H1 (cell line): ENCODE measurements at regions not wholly inside any gene's neighbourhood (a gene's known extent, or its start where the extent isn't known, plus 50 kb on each side); places are given as distances from the start of the nearest gene placed in this dataset.

Source experiments
- CTCF ChIA-PET: fragments of 300-600 bp; sonication (Branson Sonifier 250); formaldehyde crosslinking; loops from one replicate; lab custom pipeline; 2021; ENCODE audit not compliant: partially characterized antibody; lab: Charles Lee
- POLR2A ChIA-PET: fragments of 300-600 bp; sonication (Branson Sonifier 250); formaldehyde crosslinking; loops from one replicate; lab custom pipeline; 2021; ENCODE audit warnings: inconsistent platforms; ENCODE audit not compliant: partially characterized antibody; lab: Charles Lee
- DNase-seq, 2 experiments: peaks; one replicate each; pipeline versions ENCODE4 v3.0.0 to v3.0.0-alpha.2; 2010 to 2022; ENCODE audit warnings: low spot score in 2 of 2, low read depth in 1 of 2, mixed read lengths in 1 of 2
- FAIRE-seq: peaks from 2 replicates; lab custom pipeline; 2011; peaks lifted over from hg19 to GRCh38; lab: Jason Lieb, UNC
- H2AFZ ChIP-seq: 2 replicates; pipeline ENCODE4 v1.8.1; 2012; ENCODE audit warnings: low read length, inconsistent platforms
- H2AK5ac ChIP-seq: 2 replicates; pipeline ENCODE4 v1.6.1; 2013; ENCODE audit warnings: low read depth, low read length
- H2BK120ac ChIP-seq: replicated peaks from 2 replicates; pipeline ENCODE3; 2013; ENCODE audit warnings: low read depth, low read length, inconsistent platforms
- H2BK12ac ChIP-seq: 2 replicates; pipeline ENCODE4 v1.6.1; 2013; ENCODE audit warnings: low read depth, low read length
- H2BK15ac ChIP-seq: 2 replicates; pipeline ENCODE4 v1.6.1; 2013; ENCODE audit warnings: low read length
- H2BK20ac ChIP-seq: 2 replicates; pipeline ENCODE4 v1.6.1; 2013; ENCODE audit warnings: low read length
- H2BK5ac ChIP-seq: 2 replicates; pipeline ENCODE4 v1.6.1; 2013; ENCODE audit warnings: low read depth, low read length
- H3K14ac ChIP-seq: 2 replicates; pipeline ENCODE4 v1.6.1; 2013; ENCODE audit warnings: inconsistent platforms; ENCODE audit not compliant: insufficient read length
- H3K18ac ChIP-seq: 2 replicates; pipeline ENCODE4 v1.6.1; 2013; ENCODE audit warnings: low read length; ENCODE audit errors: extremely low read depth
- H3K23ac ChIP-seq: 2 replicates; pipeline ENCODE4 v1.6.1; 2013; ENCODE audit warnings: inconsistent platforms; ENCODE audit not compliant: insufficient read length
- H3K23me2 ChIP-seq: 2 replicates; pipeline ENCODE4 v1.6.1; 2013; ENCODE audit warnings: low read depth, low read length
- H3K27ac ChIP-seq: 2 replicates; pipeline ENCODE4 v1.6.1; 2011; ENCODE audit warnings: low read depth, low read length, inconsistent platforms
- H3K27me3 ChIP-seq, 4 experiments: replicated peaks in 1 of 4; 1 replicate in 1 of 4; 2 replicates in 3 of 4; pipeline versions ENCODE4 v1.6.1 to v1.8.1; 2011 to 2013; ENCODE audit warnings: low read length in 3 of 4, mild to moderate bottlenecking in 3 of 4, inconsistent platforms in 2 of 4, mixed read lengths in 2 of 4, moderate library complexity in 1 of 4; ENCODE audit not compliant: control insufficient read depth in 3 of 4, insufficient read depth in 3 of 4; ENCODE audit errors: extremely low read depth in 1 of 4
- H3K36me3 ChIP-seq, 4 experiments: 2 replicates each; pipeline versions ENCODE4 v1.6.1 to v1.8.1; 2011 to 2013; ENCODE audit warnings: mild to moderate bottlenecking in 4 of 4, low read length in 3 of 4, moderate library complexity in 2 of 4, control low read depth in 1 of 4, inconsistent platforms in 1 of 4; ENCODE audit not compliant: insufficient read depth in 4 of 4, control insufficient read depth in 2 of 4
- H3K4ac ChIP-seq: replicated peaks from 2 replicates; pipeline ENCODE3; 2013; ENCODE audit warnings: low read length, low read depth, mixed read lengths, inconsistent platforms; ENCODE audit not compliant: insufficient read length
- H3K4me1 ChIP-seq, 4 experiments: replicated peaks in 1 of 4; 1 replicate in 1 of 4; 2 replicates in 3 of 4; pipeline versions ENCODE4 v1.6.1 to v1.8.1; 2011 to 2013; ENCODE audit warnings: low read length in 3 of 4, inconsistent platforms in 2 of 4, mixed read lengths in 1 of 4; ENCODE audit not compliant: insufficient read depth in 4 of 4, control insufficient read depth in 3 of 4
- H3K4me2 ChIP-seq, 2 experiments: 2 replicates each; pipeline versions ENCODE4 v1.6.1 to v1.8.1; 2011 to 2013; ENCODE audit warnings: low read depth in 2 of 2, low read length in 2 of 2, control low read depth in 1 of 2, inconsistent platforms in 1 of 2, mild to moderate bottlenecking in 1 of 2; ENCODE audit not compliant: insufficient read depth in 1 of 2
- H3K4me3 ChIP-seq, 4 experiments: fragments of 200-600, 300-600 bp in 1 of 4; sonication (generic), shearing (Covaris generic), sonication (Bioruptor Twin) in 1 of 4; 2 replicates each; pipeline versions ENCODE4 v1.5.1 to v1.8.1; 2011 to 2016; ENCODE audit warnings: low read length in 4 of 4, low read depth in 3 of 4, control low read depth in 2 of 4, inconsistent platforms in 2 of 4, mild to moderate bottlenecking in 2 of 4, mixed read lengths in 1 of 4, moderate library complexity in 1 of 4; ENCODE audit not compliant: insufficient read depth in 2 of 4; ENCODE audit errors: extremely low read depth in 1 of 4
- H3K56ac ChIP-seq: replicated peaks from 2 replicates; pipeline ENCODE3; 2013; ENCODE audit warnings: low read depth, mild to moderate bottlenecking, mixed read lengths, low read length, inconsistent platforms; ENCODE audit not compliant: insufficient read length
- H3K79me1 ChIP-seq: 2 replicates; pipeline ENCODE4 v1.6.1; 2013; ENCODE audit warnings: low read depth, low read length, control low read depth
- H3K79me2 ChIP-seq, 2 experiments: 2 replicates each; pipeline versions ENCODE4 v1.6.1 to v1.8.1; 2012 to 2013; ENCODE audit warnings: low read length in 2 of 2, mild to moderate bottlenecking in 2 of 2, inconsistent platforms in 1 of 2; ENCODE audit not compliant: insufficient read depth in 2 of 2, control insufficient read depth in 1 of 2
- H3K9ac ChIP-seq, 4 experiments: replicated peaks in 1 of 4; 1 replicate in 1 of 4; 2 replicates in 3 of 4; pipeline versions ENCODE4 v1.6.1 to v1.8.1; 2011 to 2013; ENCODE audit warnings: low read depth in 3 of 4, low read length in 3 of 4, control low read depth in 2 of 4, mild to moderate bottlenecking in 2 of 4, moderate library complexity in 2 of 4, inconsistent platforms in 1 of 4; ENCODE audit errors: extremely low read depth in 1 of 4
- H3K9me3 ChIP-seq, 2 experiments: 2 replicates each; pipeline versions ENCODE4 v1.6.1 to v1.8.1; 2012 to 2013; ENCODE audit warnings: mild to moderate bottlenecking in 2 of 2, moderate library complexity in 2 of 2, control low read depth in 1 of 2, inconsistent platforms in 1 of 2, low read depth in 1 of 2, low read length in 1 of 2, mixed read lengths in 1 of 2; ENCODE audit not compliant: insufficient read depth in 2 of 2
- H4K20me1 ChIP-seq, 2 experiments: replicated peaks in 1 of 2; 2 replicates each; pipeline versions ENCODE3 to v1.8.1; 2011 to 2013; ENCODE audit warnings: inconsistent platforms in 2 of 2, low read length in 2 of 2, mild to moderate bottlenecking in 1 of 2; ENCODE audit not compliant: insufficient read depth in 2 of 2, control insufficient read depth in 1 of 2
- H4K5ac ChIP-seq: 2 replicates; pipeline ENCODE4 v1.6.1; 2013; ENCODE audit warnings: low read length, low read depth, mixed read lengths, inconsistent platforms; ENCODE audit not compliant: insufficient read length
- H4K8ac ChIP-seq: 2 replicates; pipeline ENCODE4 v1.8.0; 2013; ENCODE audit warnings: mild to moderate bottlenecking, moderate library complexity, low read length, inconsistent platforms; ENCODE audit not compliant: insufficient read depth; ENCODE audit errors: extremely low read depth
- H4K91ac ChIP-seq: replicated peaks from 2 replicates; pipeline ENCODE3; 2013; ENCODE audit warnings: low read length, mixed read lengths, inconsistent platforms; ENCODE audit not compliant: insufficient read length
- ASH2L ChIP-seq: fragments of 200-600, 300-600 bp; sonication (generic); IDR thresholded peaks from one replicate; pipeline ENCODE4 v1.7.1; 2017; ENCODE audit warnings: low read length
- BACH1 ChIP-seq: IDR thresholded peaks from 2 replicates; pipeline ENCODE4 v1.6.1; 2012; ENCODE audit warnings: low read length, improper control_type of control experiment
- CTBP2 ChIP-seq: IDR thresholded peaks from 2 replicates; pipeline ENCODE4 v1.7.0; 2011; ENCODE audit warnings: borderline replicate concordance, mild to moderate bottlenecking, moderate library complexity, mixed read lengths, low read length; ENCODE audit not compliant: insufficient read depth, insufficient read length
- EZH2 ChIP-seq: fragments of 200-600 bp; sonication (generic); IDR thresholded peaks from 2 replicates; pipeline ENCODE4 v1.7.1; 2012; ENCODE audit warnings: low read depth, mild to moderate bottlenecking, moderate library complexity, low read length, inconsistent platforms; ENCODE audit not compliant: severe bottlenecking
- KDM4A ChIP-seq: IDR thresholded peaks from one replicate; pipeline ENCODE4 v1.7.1; 2012; ENCODE audit warnings: low read depth, mild to moderate bottlenecking, moderate library complexity, low read length, inconsistent platforms; ENCODE audit not compliant: severe bottlenecking
- NRF1 ChIP-seq: IDR thresholded peaks from 2 replicates; pipeline ENCODE4 v1.6.1; 2011; ENCODE audit warnings: mild to moderate bottlenecking, low read depth, low read length, improper control_type of control experiment
- POU5F1 ChIP-seq: IDR thresholded peaks from 2 replicates; pipeline ENCODE4 v1.6.1; 2011; ENCODE audit warnings: low read depth, mild to moderate bottlenecking, low read length, moderate library complexity
- SAP30 ChIP-seq: fragments of 300-600 bp; sonication (generic); IDR thresholded peaks from 2 replicates; pipeline ENCODE4 v1.7.1; 2012; ENCODE audit warnings: low read length, moderate library complexity, mild to moderate bottlenecking, inconsistent platforms; ENCODE audit not compliant: insufficient read depth, insufficient replicate concordance
- SP2 ChIP-seq: IDR thresholded peaks from 2 replicates; pipeline ENCODE4 v1.6.1; 2012; ENCODE audit warnings: mild to moderate bottlenecking, low read length, inconsistent platforms
- TAF7 ChIP-seq: optimal IDR thresholded peaks from 2 replicates; pipeline ENCODE3; 2011; ENCODE audit warnings: low read depth, mild to moderate bottlenecking, inconsistent platforms, low read length, moderate library complexity, borderline replicate concordance
- TBP ChIP-seq: IDR thresholded peaks from 2 replicates; pipeline ENCODE4 v1.6.1; 2011; ENCODE audit warnings: low read depth, low read length, improper control_type of control experiment
- USF2 ChIP-seq: IDR thresholded peaks from 2 replicates; pipeline ENCODE4 v1.6.1; 2011; ENCODE audit warnings: low read length, improper control_type of control experiment
- WGBS, 2 experiments: shearing (Covaris generic) in 1 of 2; methylation state at CpG; one replicate each; pipeline versions ENCODE4 v1.1.6 to v1.1.7; 2013 to 2015; ENCODE audit warnings: low lambda C conversion rate in 2 of 2, mixed read lengths in 2 of 2, inconsistent platforms in 1 of 2, low coverage in 1 of 2, missing lambda C conversion rate in 1 of 2; ENCODE audit not compliant: insufficient replicate concordance in 2 of 2, insufficient coverage in 1 of 2, insufficient read length in 1 of 2; ENCODE audit errors: extremely low coverage in 1 of 2, missing lambda C conversion rate in 1 of 2; 5-methylcytosine and 5-hydroxymethylcytosine counted together
- TF ChIP-seq, protein P1 (sequence below): IDR thresholded peaks from 2 replicates; pipeline ENCODE4 v1.6.1; 2011; ENCODE audit warnings: low read depth, mild to moderate bottlenecking, low read length; ENCODE audit not compliant: insufficient read depth

GRCh38 chr2:144982481-144982880 is 462.6 kb upstream of the ZEB2 start:
- Histone ChIP-seq H4K20me1 (no peaks in the 10 kb centered on the region), H3K27me3 (no peaks in the 10 kb centered on the region)
- TF ChIP-seq USF2, result no peak
- TF ChIP-seq CTBP2, result no peak
- no peak for TF ChIP-seq NRF1
- no peak for TF ChIP-seq ASH2L
- TF ChIP-seq TAF7, result no peak
- TF ChIP-seq POU5F1, result no peak
- no peak for TF ChIP-seq EZH2
- no peak for TF ChIP-seq SP2
- TF ChIP-seq KDM4A, result no peak
- no peak for TF ChIP-seq SAP30
- TF ChIP-seq, protein P1, sequence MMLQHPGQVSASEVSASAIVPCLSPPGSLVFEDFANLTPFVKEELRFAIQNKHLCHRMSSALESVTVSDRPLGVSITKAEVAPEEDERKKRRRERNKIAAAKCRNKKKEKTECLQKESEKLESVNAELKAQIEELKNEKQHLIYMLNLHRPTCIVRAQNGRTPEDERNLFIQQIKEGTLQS, result no peak
- TF ChIP-seq TBP, result no peak
- no peak for TF ChIP-seq BACH1

More at GRCh38 chr2:144982481-144982880, 462.6 kb upstream of the ZEB2 start:
- Histone ChIP-seq H3K4me3 (no peak overlapping the region), H3K23me2 (no peaks in the 10 kb centered on the region), H2BK120ac (no peak overlapping the region), H3K4ac (no peak overlapping the region), H3K79me1 (no peaks in the 10 kb centered on the region), H3K9me3 (peaks cover 7% of the 10 kb centered on the region in 2 experiments; a peak in 2 of 4 replicates), H2AK5ac (no peak overlapping the region), H3K36me3 (peaks cover 0 to 4% (median 0%) of the 10 kb centered on the region in 4 experiments; a peak in 2 of 8 replicates), H2BK15ac (no peak overlapping the region), H2BK20ac (no peak overlapping the region), H3K23ac (no peak overlapping the region), H4K8ac (no peak overlapping the region), H4K91ac (no peak overlapping the region), H3K79me2 (no peaks in the 10 kb centered on the region), H3K56ac (no peak overlapping the region), H3K14ac (no peak overlapping the region), H3K18ac (no peak overlapping the region), H2BK12ac (no peak overlapping the region), H3K27ac (no peak overlapping the region), H3K9ac (no peak overlapping the region), H2BK5ac (no peak overlapping the region), H2AFZ (no peak overlapping the region; the same call in 1 of the 2 replicates), H3K4me1 (no peaks in the 10 kb centered on the region), H4K5ac (no peak overlapping the region), H3K4me2 (no peak overlapping the region)
- DNase-seq, result no peak
- 95% methylated on average over 2 of the region's 2 CpGs; no CpG with 5 or more reads in 1 of the 2 experiments for WGBS, 2 experiments
- POLR2A ChIA-PET, result no interaction called here
- CTCF ChIA-PET, result interaction anchor here (0.5 to 1.8 kb wide), 2 partner anchors 8 to 1839 kb away, joined by 3 to 5 read pairs; no protein-coding TSS in a partner anchor
- no peak for FAIRE-seq
